GM12878 (cell line): ENCODE measurements at regions not wholly inside any gene's neighbourhood (a gene's known extent, or its start where the extent isn't known, plus 50 kb on each side); places are given as distances from the start of the nearest gene placed in this dataset.

Experiments used
- ATAC-seq: fragments of 200-7000 bp; cut with Tn5 transposase; 3 replicates; pipeline ENCODE4 v1.9.1; 2020; ENCODE audit warnings: mild to moderate bottlenecking, moderate library complexity
- BruUV-seq: library from RNA; stranded (reverse); fragments of 400-500 nt; replicated peaks from 2 replicates; lab custom pipeline; 2021; lab: Mats Ljungman, UMichigan
- CTCF ChIA-PET: fragments of 300-600 bp; sonication (Branson Sonifier 250); formaldehyde crosslinking; extraction: SDS; loops from one replicate; lab custom pipeline; 2021; ENCODE audit warnings: inconsistent platforms; lab: Yijun Ruan, JAX
- POLR2A ChIA-PET: fragments of 350-600 bp; formaldehyde crosslinking; extraction: SDS; loops from one replicate; lab custom pipeline; 2021; ENCODE audit warnings: inconsistent platforms; lab: Charles Lee
- RAD21 ChIA-PET: fragments of 300-600 bp; sonication (Branson Sonifier 250); formaldehyde crosslinking; loops from one replicate; lab custom pipeline; 2023; ENCODE audit warnings: antibody characterized with exemption; ENCODE audit not compliant: unreplicated experiment; lab: Charles Lee
- SMC1A ChIA-PET: fragments of 300-600 bp; sonication (Branson Sonifier 250); formaldehyde crosslinking; loops from one replicate; lab custom pipeline; 2023; ENCODE audit not compliant: unreplicated experiment, uncharacterized antibody; lab: Charles Lee
- DNase-seq: peaks from one replicate; pipeline ENCODE4 v3.0.0-alpha.2; 2011; ENCODE audit warnings: low read depth, low spot score
- FAIRE-seq: peaks from 3 replicates; lab custom pipeline; 2011; peaks lifted over from hg19 to GRCh38; lab: Jason Lieb, UNC
- H2AFZ ChIP-seq: 2 replicates; pipeline ENCODE4 v1.6.0; 2011; ENCODE audit warnings: low read depth, low read length, control low read depth; ENCODE audit not compliant: control insufficient read depth
- H3K27ac ChIP-seq: 2 replicates; pipeline ENCODE4 v1.5.1; 2011; ENCODE audit warnings: control low read depth; ENCODE audit not compliant: control insufficient read depth, insufficient read depth
- H3K27me3 ChIP-seq, 2 experiments: replicated peaks in 1 of 2; 2 replicates each; pipeline versions ENCODE4 v1.6.0 to v1.6.1; 2011; ENCODE audit warnings: low read length in 1 of 2; ENCODE audit not compliant: control insufficient read depth in 2 of 2, insufficient read depth in 2 of 2
- H3K36me3 ChIP-seq, 2 experiments: 2 replicates each; pipeline ENCODE4 v1.5.1; 2011; ENCODE audit warnings: low read length in 1 of 2; ENCODE audit not compliant: control insufficient read depth in 2 of 2, insufficient read depth in 2 of 2
- H3K4me1 ChIP-seq: 2 replicates; pipeline ENCODE4 v1.6.1; 2011; ENCODE audit warnings: mild to moderate bottlenecking, low read length, moderate library complexity, mixed read lengths; ENCODE audit not compliant: control insufficient read depth, insufficient read depth
- H3K4me2 ChIP-seq: 2 replicates; pipeline ENCODE4 v1.6.0; 2011; ENCODE audit warnings: control low read depth; ENCODE audit not compliant: control insufficient read depth, insufficient read depth
- H3K4me3 ChIP-seq: fragments of 200-600 bp; sonication (generic); 2 replicates; pipeline ENCODE4 v1.5.1; 2016
- H3K79me2 ChIP-seq: 2 replicates; pipeline ENCODE4 v1.6.0; 2011; ENCODE audit warnings: low read length; ENCODE audit not compliant: control insufficient read depth, insufficient read depth
- H3K9ac ChIP-seq: 2 replicates; pipeline ENCODE4 v1.8.0; 2011; ENCODE audit warnings: low read length, control low read depth, mixed read lengths; ENCODE audit not compliant: control insufficient read depth, insufficient read depth
- H3K9me3 ChIP-seq: replicated peaks from 3 replicates; pipeline ENCODE4 v1.5.1; 2011; ENCODE audit warnings: mild to moderate bottlenecking, low read length; ENCODE audit not compliant: control insufficient read depth, insufficient read depth
- H4K20me1 ChIP-seq: 2 replicates; pipeline ENCODE4 v1.6.0; 2011; ENCODE audit not compliant: control insufficient read depth, insufficient read depth
- CEBPB ChIP-seq, 2 experiments: fragments of 150-350 bp in 1 of 2; IDR thresholded peaks; 2 replicates each; pipeline ENCODE4 v1.6.1; 2012 to 2014; ENCODE audit warnings: low read depth in 2 of 2, low read length in 2 of 2, borderline replicate concordance in 1 of 2, inconsistent platforms in 1 of 2
- RAD51 ChIP-seq: fragments of 450-650 bp; IDR thresholded peaks from 2 replicates; pipeline ENCODE4 v1.6.1; 2016; ENCODE audit warnings: moderate library complexity, mild to moderate bottlenecking, inconsistent platforms
- RELB ChIP-seq: fragments of 450-650 bp; IDR thresholded peaks from 2 replicates; pipeline ENCODE4 v1.6.1; 2017; ENCODE audit warnings: low read depth, mild to moderate bottlenecking, moderate library complexity
- REST ChIP-seq: IDR thresholded peaks from 2 replicates; pipeline ENCODE4 v1.6.1; 2012; ENCODE audit warnings: mild to moderate bottlenecking, low read depth, low read length
- SUPT20H ChIP-seq: IDR thresholded peaks from 2 replicates; pipeline ENCODE4 v1.6.1; 2011; ENCODE audit warnings: low read depth, mild to moderate bottlenecking, low read length, moderate library complexity, borderline replicate concordance; ENCODE audit not compliant: control insufficient read depth
- WGBS: methylation state at CpG from one replicate; pipeline ENCODE4 v1.1.6; 2016; ENCODE audit warnings: low lambda C conversion rate; ENCODE audit not compliant: insufficient replicate concordance, insufficient coverage; ENCODE audit errors: missing lambda C conversion rate; 5-methylcytosine and 5-hydroxymethylcytosine counted together
- in situ Hi-C: fragments of 300-500 bp; cut with MboI; formaldehyde crosslinking; loops from 9 replicates; pipeline ENCODE4 v1.14.3; 2018; ENCODE audit warnings: mixed read lengths
- intact Hi-C: fragments of 100-400 bp; cut with micrococcal nuclease; formaldehyde crosslinking; loops from one replicate; pipeline ENCODE4 v1.14.2; 2022; ENCODE audit not compliant: unreplicated experiment

GRCh38 chr7:87671-88070 is 104.7 kb upstream of the FAM20C start (continued):
- TF ChIP-seq SUPT20H (no peak), RAD51 (no peak), REST (no peak), RELB (no peak)

- no peaks in the 10 kb centered on the region for H3K36me3 ChIP-seq
- in situ Hi-C loops (no loop called here), intact Hi-C loops (no loop called here)
- no peaks in the 10 kb centered on the region for H3K27me3 ChIP-seq
- H3K4me1 ChIP-seq, result no peaks in the 10 kb centered on the region
- POLR2A ChIA-PET, result no interaction called here
- H3K27ac ChIP-seq, result no peak overlapping the region
- CTCF ChIA-PET, result no interaction called here
- H3K4me3 ChIP-seq, result no peak overlapping the region
- WGBS, result 49% methylated on average over 25 of the region's 27 CpGs
- ATAC-seq, result no peak
- H3K9me3 ChIP-seq, result no peaks in the 10 kb centered on the region
- no peak for DNase-seq
- H4K20me1 ChIP-seq, result no peaks in the 10 kb centered on the region
- no peak overlapping the region for H3K4me2 ChIP-seq
- no peak overlapping the region for H3K9ac ChIP-seq
- no peak for TF ChIP-seq CEBPB (IDR thresholded peaks at IDR 0.05; ENCODE audit: borderline replicate concordance in 1 of 2, low read depth in 2 of 2, low read length in 2 of 2)
- FAIRE-seq, result no peak
- H3K79me2 ChIP-seq, result no peaks in the 10 kb centered on the region
- no peak overlapping the region for H2AFZ ChIP-seq
- no TSS peak for BruUV-seq
- SMC1A ChIA-PET, result no interaction called here
- RAD21 ChIA-PET, result no interaction called here
Measured at GRCh38 chr7:88095-88926, 104.1 kb upstream of the FAM20C start.
